Trophoblast cell (in vitro differentiated cells and primary cell): ENCODE measurements at regions not wholly inside any gene's neighbourhood (a gene's known extent, or its start where the extent isn't known, plus 50 kb on each side); places are given as distances from the start of the nearest gene placed in this dataset.

Source experiments
- DNase-seq, 2 donors: peaks; one replicate each; pipeline ENCODE4 v3.0.0-alpha.2; 2016
- H2AFZ ChIP-seq: 2 replicates; pipeline ENCODE4 v1.6.1; 2013; ENCODE audit warnings: low read length, moderate library complexity, mild to moderate bottlenecking; ENCODE audit not compliant: insufficient read depth, poor library complexity
- H2AK5ac ChIP-seq: 2 replicates; pipeline ENCODE4 v1.6.1; 2013; ENCODE audit warnings: mild to moderate bottlenecking, low read length
- H2BK120ac ChIP-seq: 2 replicates; pipeline ENCODE4 v1.6.1; 2013; ENCODE audit warnings: low read length, mild to moderate bottlenecking, moderate library complexity; ENCODE audit not compliant: insufficient read depth, poor library complexity
- H2BK12ac ChIP-seq: 2 replicates; pipeline ENCODE4 v1.6.1; 2013; ENCODE audit warnings: mild to moderate bottlenecking, low read length, moderate library complexity
- H2BK5ac ChIP-seq: 2 replicates; pipeline ENCODE4 v1.6.1; 2013; ENCODE audit warnings: low read length, low read depth, moderate library complexity, mild to moderate bottlenecking; ENCODE audit not compliant: poor library complexity
- H3K14ac ChIP-seq: 2 replicates; pipeline ENCODE4 v1.6.1; 2013; ENCODE audit warnings: mild to moderate bottlenecking, low read length
- H3K18ac ChIP-seq: 2 replicates; pipeline ENCODE4 v1.6.1; 2013; ENCODE audit warnings: mild to moderate bottlenecking, low read length
- H3K23ac ChIP-seq: 2 replicates; pipeline ENCODE4 v1.6.1; 2013; ENCODE audit warnings: low read length
- H3K27ac ChIP-seq: 2 replicates; pipeline ENCODE4 v1.5.1; 2013; ENCODE audit warnings: low read depth, mild to moderate bottlenecking, inconsistent platforms, low read length, moderate library complexity
- H3K27me3 ChIP-seq: 2 replicates; pipeline ENCODE4 v1.6.1; 2013; ENCODE audit warnings: inconsistent platforms, mild to moderate bottlenecking, low read length, moderate library complexity; ENCODE audit not compliant: insufficient read depth
- H3K36me3 ChIP-seq, 2 experiments: 1 replicate in 1 of 2; 2 replicates in 1 of 2; pipeline ENCODE4 v1.6.1; 2013; ENCODE audit warnings: low read length in 2 of 2, mild to moderate bottlenecking in 2 of 2, moderate library complexity in 1 of 2; ENCODE audit not compliant: insufficient read depth in 2 of 2, control insufficient read depth in 1 of 2
- H3K4ac ChIP-seq: 2 replicates; pipeline ENCODE4 v1.6.1; 2013; ENCODE audit warnings: low read depth, mild to moderate bottlenecking, low read length, moderate library complexity
- H3K4me1 ChIP-seq, 2 experiments: 1 replicate in 1 of 2; 2 replicates in 1 of 2; pipeline ENCODE4 v1.6.1; 2013; ENCODE audit warnings: low read length in 2 of 2, mild to moderate bottlenecking in 2 of 2, moderate library complexity in 1 of 2; ENCODE audit not compliant: insufficient read depth in 2 of 2, control insufficient read depth in 1 of 2
- H3K4me2 ChIP-seq: 2 replicates; pipeline ENCODE4 v1.6.1; 2013; ENCODE audit warnings: inconsistent platforms, mild to moderate bottlenecking, low read length, moderate library complexity
- H3K4me3 ChIP-seq: 2 replicates; pipeline ENCODE4 v1.5.1; 2013; ENCODE audit warnings: mild to moderate bottlenecking, low read depth, low read length, inconsistent platforms
- H3K79me1 ChIP-seq: one replicate; pipeline ENCODE4 v1.6.1; 2013; ENCODE audit warnings: low read length
- H3K79me2 ChIP-seq: 2 replicates; pipeline ENCODE4 v1.6.1; 2013; ENCODE audit warnings: low read length, mild to moderate bottlenecking; ENCODE audit not compliant: control insufficient read depth, insufficient read depth, poor library complexity
- H3K9ac ChIP-seq: 2 replicates; pipeline ENCODE4 v1.6.1; 2013; ENCODE audit warnings: mild to moderate bottlenecking, low read length
- H3K9me3 ChIP-seq: 2 replicates; pipeline ENCODE4 v1.6.1; 2013; ENCODE audit warnings: low read depth, mild to moderate bottlenecking, control low read depth, inconsistent platforms, low read length; ENCODE audit not compliant: insufficient read depth
- H4K12ac ChIP-seq: 2 replicates; pipeline ENCODE4 v1.6.1; 2013; ENCODE audit warnings: low read depth, mild to moderate bottlenecking, low read length, moderate library complexity
- H4K8ac ChIP-seq: 2 replicates; pipeline ENCODE4 v1.6.1; 2013; ENCODE audit warnings: low read depth, mild to moderate bottlenecking, low read length, moderate library complexity
- H4K91ac ChIP-seq: one replicate; pipeline ENCODE4 v1.6.1; 2013; ENCODE audit warnings: low read depth, mild to moderate bottlenecking, low read length, moderate library complexity
- WGBS: extraction: QIAGEN DNeasy Blood & Tissue Kit; methylation state at CpG from one replicate; pipeline ENCODE4 v1.1.7; 2013; ENCODE audit warnings: missing lambda C conversion rate; ENCODE audit not compliant: insufficient read length, insufficient coverage; ENCODE audit errors: extremely low coverage; 5-methylcytosine and 5-hydroxymethylcytosine counted together

- Histone ChIP-seq H3K14ac (no peak overlapping the region), H2BK5ac (no peak overlapping the region), H3K9me3 (no peaks in the 10 kb centered on the region), H4K8ac (no peak overlapping the region), H3K4me2 (no peak overlapping the region), H3K9ac (no peak overlapping the region), H2AFZ (no peak overlapping the region), H3K27ac (no peak overlapping the region), H3K18ac (no peak overlapping the region), H2BK120ac (no peak overlapping the region), H3K36me3 (no peaks in the 10 kb centered on the region), H2BK12ac (no peak overlapping the region), H4K12ac (no peak overlapping the region), H3K79me2 (no peaks in the 10 kb centered on the region), H2AK5ac (no peak overlapping the region), H3K4me3 (no peak overlapping the region), H3K4ac (no peak overlapping the region), H3K23ac (no peak overlapping the region), H4K91ac (no peak overlapping the region), H3K27me3 (no peaks in the 10 kb centered on the region), H3K4me1 (peaks cover 8 to 16% of the 10 kb centered on the region in 2 experiments), H3K79me1 (no peaks in the 10 kb centered on the region)
- no peak for DNase-seq
- no CpG with 5 or more reads among the region's 6 CpGs for WGBS
Measured at GRCh38 chr11:69904974-69905535, 85.8 kb upstream of the FGF3 start.

DNA sequence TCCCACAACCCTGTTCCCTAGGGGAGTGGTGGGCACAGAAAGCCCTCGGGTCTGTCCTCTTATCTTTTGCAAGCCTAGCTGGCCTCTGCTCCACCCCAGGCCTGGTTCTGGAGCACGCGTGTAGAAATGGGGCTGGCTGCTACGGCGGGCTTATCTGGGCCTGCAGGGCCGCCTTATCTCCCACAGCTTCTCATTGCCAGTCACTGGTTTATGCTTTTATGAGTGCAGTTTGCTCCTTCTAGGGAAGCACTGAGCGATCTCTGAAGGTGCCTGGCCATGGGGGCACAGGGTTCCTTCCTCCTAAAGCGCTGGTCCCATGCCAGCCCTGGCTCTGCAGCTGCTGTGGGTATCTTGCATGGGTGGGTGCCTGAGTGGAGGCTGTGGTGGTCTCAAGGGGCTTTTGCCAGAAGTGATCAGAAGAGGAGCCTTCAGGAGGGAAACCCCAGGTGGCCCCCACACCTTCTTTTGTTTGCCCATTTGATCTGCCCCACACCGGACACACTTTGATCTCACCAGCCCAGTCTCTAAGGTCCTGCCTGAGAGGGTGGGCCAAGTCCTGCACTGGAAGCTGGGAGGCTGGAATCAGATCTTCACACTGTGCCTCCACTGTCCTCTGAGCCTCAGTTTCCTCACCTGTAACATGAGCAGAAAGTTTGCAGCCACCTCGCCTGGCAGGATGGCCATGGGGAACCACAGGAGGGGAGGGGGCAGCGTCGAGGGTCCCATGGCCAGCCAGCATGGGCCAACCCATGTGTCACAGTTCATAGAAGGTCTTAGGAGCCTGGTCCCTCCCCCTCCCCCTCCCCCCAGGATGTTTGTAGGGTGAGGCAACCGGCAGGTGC is 86.6 kb upstream of the FGF3 start:
- Histone ChIP-seq H2AFZ (no peak overlapping the region), H2BK5ac (no peak overlapping the region), H3K79me2 (no peaks in the 10 kb centered on the region), H3K27me3 (no peaks in the 10 kb centered on the region), H3K9ac (no peak overlapping the region), H3K36me3 (no peaks in the 10 kb centered on the region), H3K14ac (no peak overlapping the region), H4K91ac (no peak overlapping the region), H3K23ac (no peak overlapping the region), H3K4ac (no peak overlapping the region), H4K12ac (no peak overlapping the region), H2BK120ac (no peak overlapping the region), H3K9me3 (no peaks in the 10 kb centered on the region), H3K18ac (no peak overlapping the region), H3K4me3 (no peak overlapping the region), H3K79me1 (no peaks in the 10 kb centered on the region), H3K27ac (no peak overlapping the region), H3K4me1 (peaks cover 8 to 16% of the 10 kb centered on the region in 2 experiments), H3K4me2 (no peak overlapping the region), H4K8ac (no peak overlapping the region), H2BK12ac (no peak overlapping the region), H2AK5ac (no peak overlapping the region)
- DNase-seq = no peak
- WGBS = no CpG with 5 or more reads among the region's 13 CpGs

GRCh38 chr11:69906453-69906907 is 87.3 kb upstream of the FGF3 start:
- Histone ChIP-seq H3K9ac (no peak overlapping the region), H3K4me2 (no peak overlapping the region), H2BK120ac (no peak overlapping the region), H3K4ac (no peak overlapping the region), H3K79me1 (no peaks in the 10 kb centered on the region), H3K4me3 (no peak overlapping the region), H3K23ac (no peak overlapping the region), H4K8ac (no peak overlapping the region), H3K9me3 (no peaks in the 10 kb centered on the region), H2BK5ac (no peak overlapping the region), H3K79me2 (no peaks in the 10 kb centered on the region), H2BK12ac (no peak overlapping the region), H4K91ac (no peak overlapping the region), H3K36me3 (no peaks in the 10 kb centered on the region), H3K18ac (no peak overlapping the region), H3K4me1 (peaks cover 8 to 16% of the 10 kb centered on the region in 2 experiments), H2AK5ac (no peak overlapping the region), H4K12ac (no peak overlapping the region), H3K14ac (no peak overlapping the region), H3K27ac (no peak overlapping the region), H2AFZ (no peak overlapping the region), H3K27me3 (no peaks in the 10 kb centered on the region)
- DNase-seq = peak; percentile 25 to 57
- WGBS = no CpG with 5 or more reads among the region's 3 CpGs

DNA sequence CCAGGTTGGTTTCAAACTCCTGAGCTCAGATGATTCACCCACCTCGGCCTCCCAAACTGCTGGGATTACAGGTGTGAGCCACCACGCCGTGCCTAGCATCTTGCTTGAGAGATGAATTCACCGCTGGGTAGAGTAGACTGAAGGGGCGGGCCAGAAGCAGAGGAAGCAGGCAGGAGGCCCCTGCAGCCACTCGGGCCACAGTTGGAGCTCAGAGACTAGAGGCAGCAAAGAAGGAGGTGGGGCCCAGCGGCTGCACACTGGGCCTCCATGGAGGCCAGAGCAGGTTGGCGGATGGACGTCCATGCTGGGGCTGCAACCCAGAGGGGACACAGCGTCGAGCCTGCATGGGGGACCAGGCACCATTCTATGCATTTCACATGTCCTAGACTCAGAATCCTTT is 88.4 kb upstream of the FGF3 start:
- WGBS = no CpG with 5 or more reads among the region's 11 CpGs
- no peaks in the 10 kb centered on the region for H3K27me3 ChIP-seq

More for the DNA sequence above, 88.4 kb upstream of the FGF3 start:
- H3K79me2 ChIP-seq = no peaks in the 10 kb centered on the region
- H2BK12ac ChIP-seq = no peak overlapping the region
- no peak overlapping the region for H3K4me3 ChIP-seq
- H3K18ac ChIP-seq = no peak overlapping the region
- no peak overlapping the region for H3K9ac ChIP-seq
- H4K8ac ChIP-seq = no peak overlapping the region
- no peak overlapping the region for H4K91ac ChIP-seq
- H2BK5ac ChIP-seq = no peak overlapping the region
- H3K4ac ChIP-seq = no peak overlapping the region
- no peak overlapping the region for H4K12ac ChIP-seq
- H3K79me1 ChIP-seq = no peaks in the 10 kb centered on the region
- H3K4me2 ChIP-seq = no peak overlapping the region
- peaks cover 8 to 16% of the 10 kb centered on the region in 2 experiments for H3K4me1 ChIP-seq
- H2AK5ac ChIP-seq = no peak overlapping the region
- no peaks in the 10 kb centered on the region for H3K36me3 ChIP-seq
- H2AFZ ChIP-seq = no peak overlapping the region
- H3K27ac ChIP-seq = no peak overlapping the region
- no peak overlapping the region for H3K14ac ChIP-seq
- H2BK120ac ChIP-seq = no peak overlapping the region
- no peak overlapping the region for H3K23ac ChIP-seq
- no peaks in the 10 kb centered on the region for H3K9me3 ChIP-seq
- no peak for DNase-seq
